BJ (cell line): ENCODE measurements at regions not wholly inside any gene's neighbourhood (a gene's known extent, or its start where the extent isn't known, plus 50 kb on each side); places are given as distances from the start of the nearest gene placed in this dataset.

Experiments used
- CTCF ChIA-PET: fragments of 350-600 bp; formaldehyde crosslinking; extraction: SDS; loops from one replicate; lab custom pipeline; 2021; ENCODE audit warnings: antibody characterized with exemption, inconsistent platforms; lab: Yijun Ruan, JAX
- POLR2A ChIA-PET: fragments of 300-600 bp; sonication (Branson Sonifier 250); formaldehyde crosslinking; extraction: SDS; loops from one replicate; lab custom pipeline; 2021; ENCODE audit warnings: antibody characterized with exemption; lab: Charles Lee
- DNase-seq: peaks from one replicate; pipeline ENCODE4 v3.0.0-alpha.2; 2011; ENCODE audit warnings: low read depth
- H3K27me3 ChIP-seq: 2 replicates; pipeline ENCODE4 v1.6.0; 2011; ENCODE audit warnings: low read length; ENCODE audit not compliant: control insufficient read depth, insufficient read depth
- H3K36me3 ChIP-seq: 2 replicates; pipeline ENCODE4 v1.5.1; 2011; ENCODE audit warnings: low read length; ENCODE audit not compliant: control insufficient read depth, insufficient read depth
- H3K4me3 ChIP-seq: 2 replicates; pipeline ENCODE4 v1.5.1; 2011; ENCODE audit warnings: low read depth, mild to moderate bottlenecking, control low read depth, low read length
- CTCF ChIP-seq: IDR thresholded peaks from 2 replicates; pipeline ENCODE4 v1.5.1; 2011; ENCODE audit warnings: low read depth, mild to moderate bottlenecking, control low read depth, inconsistent platforms, low read length, moderate library complexity; ENCODE audit not compliant: insufficient read depth

- H3K36me3 ChIP-seq: no peaks in the 10 kb centered on the region
- H3K4me3 ChIP-seq: no peak overlapping the region
- TF ChIP-seq CTCF: no peak
- H3K27me3 ChIP-seq: no peaks in the 10 kb centered on the region
- no peak for DNase-seq
- POLR2A ChIA-PET: no interaction called here
- CTCF ChIA-PET: interaction anchor here (1.2 to 6.0 kb wide), 3 partner anchors 11 to 112 kb away, joined by 5 to 31 read pairs (median 7); no protein-coding TSS in a partner anchor
These were observed 153.4 kb upstream of the UMPS start for GRCh38 chr3:124576565-124577493.

GRCh38 chr3:124577494-124578167, 152.6 kb upstream of the UMPS start:
- CTCF ChIA-PET: interaction anchor here (1.2 to 6.0 kb wide), 3 partner anchors 12 to 111 kb away, joined by 5 to 31 read pairs (median 7); no protein-coding TSS in a partner anchor
- POLR2A ChIA-PET: no interaction called here
- no peak for TF ChIP-seq CTCF
- H3K27me3 ChIP-seq: no peaks in the 10 kb centered on the region
- DNase-seq: no peak
- H3K4me3 ChIP-seq: no peak overlapping the region
- H3K36me3 ChIP-seq: no peaks in the 10 kb centered on the region

- POLR2A ChIA-PET: no interaction called here
- TF ChIP-seq CTCF: no peak
- DNase-seq: no peak
- H3K4me3 ChIP-seq: no peak overlapping the region
- no peaks in the 10 kb centered on the region for H3K36me3 ChIP-seq
- CTCF ChIA-PET: no interaction called here
- peaks cover 3% of the 10 kb centered on the region for H3K27me3 ChIP-seq
These were observed 150.6 kb upstream of the UMPS start for GRCh38 chr3:124579641-124580040.

GRCh38 chr3:124582196-124582595, 148.1 kb upstream of the UMPS start:
- POLR2A ChIA-PET: no interaction called here
- no peak for TF ChIP-seq CTCF
- CTCF ChIA-PET: interaction anchor here (2.2 kb wide), 1 partner anchor 23 kb away, joined by 6 read pairs; no protein-coding TSS in a partner anchor
- DNase-seq: no peak
- no peak overlapping the region for H3K4me3 ChIP-seq
- no peaks in the 10 kb centered on the region for H3K36me3 ChIP-seq
- peaks cover 27% of the 10 kb centered on the region for H3K27me3 ChIP-seq
